ENCODE measurements at regions not wholly inside any gene's neighbourhood (a gene's known extent, or its start where the extent isn't known, plus 50 kb on each side); places are given as distances from the start of the nearest gene placed in this dataset.

DNA sequence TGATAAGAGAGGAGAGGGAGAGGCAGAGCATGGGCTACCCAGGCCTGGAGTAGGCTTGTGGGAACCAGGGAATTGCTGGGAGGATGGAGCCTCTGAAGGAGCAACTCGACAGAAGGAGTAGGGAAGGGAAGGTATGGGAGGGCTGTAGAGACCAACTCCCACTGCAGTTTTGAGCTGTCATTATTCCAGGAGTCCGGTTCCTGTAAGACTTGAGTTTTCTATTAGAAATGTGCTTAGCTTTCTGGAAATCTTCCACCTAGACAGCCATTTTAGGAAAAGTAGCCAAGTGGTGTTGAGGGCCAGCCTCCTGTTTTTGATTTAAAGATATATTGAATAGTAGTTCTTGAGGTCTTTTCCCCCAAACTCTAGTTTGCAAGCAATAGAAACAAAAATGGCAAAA lies 323.5 kb downstream of the LRRC70 start:
- TF ChIP-seq ZNF138 (CRISPR knock-in tag; conservative IDR thresholded peaks at IDR 0.05) (no peak), GABPB1 (CRISPR knock-in tag; IDR thresholded peaks at IDR 0.05) (no peak), IRF2 (CRISPR knock-in tag; IDR thresholded peaks at IDR 0.05; ENCODE audit: borderline replicate concordance, low read depth) (no peak), ZNF423 (CRISPR knock-in tag; IDR thresholded peaks at IDR 0.05) (no peak), CTCF (IDR thresholded peaks at IDR 0.05) (no peak), MYBL2 (CRISPR knock-in tag; IDR thresholded peaks at IDR 0.05) (no peak), ATF3 (CRISPR knock-in tag; conservative IDR thresholded peaks at IDR 0.05) (no peak), FOXP4 (CRISPR knock-in tag; IDR thresholded peaks at IDR 0.05) (no peak)
